ENCODE measurements at regions not wholly inside any gene's neighbourhood (a gene's known extent, or its start where the extent isn't known, plus 50 kb on each side); places are given as distances from the start of the nearest gene placed in this dataset.

- Histone ChIP-seq H2AFZ (replicated peaks) (no peak overlapping the region), H3K9me3 (ENCODE audit: low read depth) (no peaks in the 10 kb centered on the region), H3K27ac (no peak overlapping the region), H3K79me2 (ENCODE audit: low read depth) (no peaks in the 10 kb centered on the region), H4K20me1 (ENCODE audit: low read depth) (no peaks in the 10 kb centered on the region), H3K4me3 (no peak overlapping the region), H3K27me3 (peaks cover 17% of the 10 kb centered on the region), H3K36me3 (no peaks in the 10 kb centered on the region), H3K4me1 (peaks cover 11% of the 10 kb centered on the region), H3K9ac (no peak overlapping the region), H3F3A (ENCODE audit: low read depth) (no peaks in the 10 kb centered on the region), H3K4me2 (no peak overlapping the region)
- H3K4me1 Mint-ChIP-seq, result peaks cover 14% of the 10 kb centered on the region
- no peaks in the 10 kb centered on the region for H3K36me3 Mint-ChIP-seq
- TF ChIP-seq EZH2 (IDR thresholded peaks at IDR 0.05) (no peak), CTCF (IDR thresholded peaks at IDR 0.05) (no peak), EZH2phosphoT487 (IDR thresholded peaks at IDR 0.05) (no peak)
- H3K9me3 Mint-ChIP-seq, result peaks cover 8% of the 10 kb centered on the region
- H3K4me3 Mint-ChIP-seq, result no peak overlapping the region
- no peak for DNase-seq (ENCODE audit: low spot score)
- peaks cover 12% of the 10 kb centered on the region for H3K27me3 Mint-ChIP-seq (ENCODE audit: insufficient read depth, low read depth)
- peak overlapping the region; percentile 53 for H3K27ac Mint-ChIP-seq
These were observed 284.5 kb downstream of the XXYLT1 start for GRCh38 chr3:194986208-194987043.

DNA sequence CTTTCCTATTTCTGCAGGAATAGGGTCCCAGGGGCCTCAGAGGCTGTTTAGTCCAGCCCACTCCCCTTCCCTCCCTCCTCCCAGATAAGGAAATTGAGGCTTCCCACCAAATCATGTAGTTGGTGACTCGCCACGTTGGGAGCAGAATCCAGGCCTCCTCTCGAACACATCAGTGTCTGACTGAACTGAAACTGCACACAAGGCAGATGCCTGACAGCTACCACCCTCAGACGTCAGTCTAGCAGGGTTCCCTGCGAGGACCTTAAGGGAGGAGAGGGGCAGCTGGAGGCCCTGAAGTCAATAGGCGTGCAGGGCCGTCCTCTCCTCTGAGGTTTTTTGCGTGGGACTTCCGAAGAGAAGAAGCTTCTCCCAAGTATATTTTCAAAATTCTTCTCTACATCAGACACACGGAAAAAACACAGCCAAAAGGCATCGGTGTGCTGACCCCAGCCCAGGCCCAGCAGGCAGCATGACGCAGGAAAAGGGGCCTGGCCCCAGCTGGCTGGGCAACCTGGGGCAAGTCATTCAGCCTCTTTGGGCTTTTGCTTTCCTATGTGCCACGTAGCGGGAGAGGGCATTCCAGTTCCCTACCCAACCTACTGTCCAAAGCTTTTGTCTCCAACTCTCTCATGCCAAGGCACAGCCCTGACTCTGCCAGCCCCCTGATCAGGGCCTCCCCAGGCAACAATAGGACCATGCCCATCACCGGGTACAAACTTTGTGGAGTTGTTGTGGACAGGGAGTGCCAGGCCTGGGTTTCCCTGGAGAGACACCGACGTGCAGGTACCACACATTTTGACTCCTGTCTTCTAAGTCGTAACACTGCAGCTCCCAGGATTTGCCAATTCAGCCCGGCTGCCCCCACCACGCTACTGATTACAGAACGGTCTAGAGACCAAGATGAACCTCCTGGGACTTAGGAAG, 283.1 kb downstream of the XXYLT1 start:
- Mint-ChIP-seq H3K27ac (no peak overlapping the region), H3K9me3 (peaks cover 2% of the 10 kb centered on the region), H3K27me3 (ENCODE audit: insufficient read depth, low read depth) (peaks cover 9% of the 10 kb centered on the region), H3K36me3 (no peaks in the 10 kb centered on the region), H3K4me1 (peaks cover 14% of the 10 kb centered on the region), H3K4me3 (no peak overlapping the region)
- H2AFZ ChIP-seq (replicated peaks), result no peak overlapping the region
- H4K20me1 ChIP-seq (ENCODE audit: low read depth), result no peaks in the 10 kb centered on the region
- H3K9ac ChIP-seq, result no peak overlapping the region
- no peaks in the 10 kb centered on the region for H3F3A ChIP-seq (ENCODE audit: low read depth)
- TF ChIP-seq EZH2 (IDR thresholded peaks at IDR 0.05) (no peak), CTCF (IDR thresholded peaks at IDR 0.05) (no peak), EZH2phosphoT487 (IDR thresholded peaks at IDR 0.05) (no peak)
- H3K9me3 ChIP-seq (ENCODE audit: low read depth), result no peaks in the 10 kb centered on the region
- H3K79me2 ChIP-seq (ENCODE audit: low read depth), result no peaks in the 10 kb centered on the region
- no peak for DNase-seq (ENCODE audit: low spot score)
- peaks cover 11% of the 10 kb centered on the region for H3K4me1 ChIP-seq
- H3K27me3 ChIP-seq, result peaks cover 25% of the 10 kb centered on the region
- no peaks in the 10 kb centered on the region for H3K36me3 ChIP-seq
- H3K27ac ChIP-seq, result no peak overlapping the region
- no peak overlapping the region for H3K4me2 ChIP-seq
- H3K4me3 ChIP-seq, result no peak overlapping the region

GRCh38 chr3:194988495-194989165, 282.3 kb downstream of the XXYLT1 start:
- Histone ChIP-seq H3F3A (ENCODE audit: low read depth) (no peaks in the 10 kb centered on the region), H3K9me3 (ENCODE audit: low read depth) (no peaks in the 10 kb centered on the region), H3K36me3 (no peaks in the 10 kb centered on the region), H3K4me3 (no peak overlapping the region), H3K4me1 (peaks cover 6% of the 10 kb centered on the region), H3K4me2 (no peak overlapping the region), H3K9ac (no peak overlapping the region), H3K27me3 (peaks cover 25% of the 10 kb centered on the region), H3K79me2 (ENCODE audit: low read depth) (no peaks in the 10 kb centered on the region), H3K27ac (no peak overlapping the region), H4K20me1 (ENCODE audit: low read depth) (no peaks in the 10 kb centered on the region), H2AFZ (replicated peaks) (no peak overlapping the region)
- Mint-ChIP-seq H3K27ac (no peak overlapping the region), H3K27me3 (ENCODE audit: insufficient read depth, low read depth) (peaks cover 9% of the 10 kb centered on the region), H3K36me3 (no peaks in the 10 kb centered on the region), H3K4me1 (peaks cover 13% of the 10 kb centered on the region), H3K9me3 (no peaks in the 10 kb centered on the region), H3K4me3 (no peak overlapping the region)
- no peak for DNase-seq (ENCODE audit: low spot score)
- TF ChIP-seq EZH2 (IDR thresholded peaks at IDR 0.05) (no peak), CTCF (IDR thresholded peaks at IDR 0.05) (no peak), EZH2phosphoT487 (IDR thresholded peaks at IDR 0.05) (no peak)
